OCI-LY1 (cell line): ENCODE measurements at regions not wholly inside any gene's neighbourhood (a gene's known extent, or its start where the extent isn't known, plus 50 kb on each side); places are given as distances from the start of the nearest gene placed in this dataset.

Experiments
- H2AFZ ChIP-seq: fragments of 200-600 bp; sonication (generic), shearing (Covaris generic); 2 replicates; pipeline ENCODE4 v1.6.0; 2014; ENCODE audit warnings: antibody characterized with exemption, mild to moderate bottlenecking, low read length
- H3F3A ChIP-seq: fragments of 200-600 bp; sonication (generic), shearing (Covaris generic); 2 replicates; pipeline ENCODE4 v1.6.0; 2014; ENCODE audit warnings: mild to moderate bottlenecking, antibody characterized with exemption, low read length, moderate library complexity; ENCODE audit not compliant: insufficient read depth
- H3K27ac ChIP-seq: fragments of 200-600 bp; sonication (generic); 2 replicates; pipeline ENCODE4 v1.5.1; 2014; ENCODE audit warnings: low read length, mixed run types, mild to moderate bottlenecking, low read depth; ENCODE audit not compliant: poor library complexity, severe bottlenecking
- H3K27me3 ChIP-seq: fragments of 200-600 bp; sonication (generic); 2 replicates; pipeline ENCODE4 v1.6.0; 2014; ENCODE audit warnings: antibody characterized with exemption, mild to moderate bottlenecking, low read length, moderate library complexity; ENCODE audit not compliant: insufficient read depth
- H3K36me3 ChIP-seq: fragments of 200-600 bp; sonication (generic); 2 replicates; pipeline ENCODE4 v1.6.1; 2014; ENCODE audit warnings: mild to moderate bottlenecking, antibody characterized with exemption, low read length, moderate library complexity, mixed read lengths; ENCODE audit not compliant: insufficient read depth
- H3K4me1 ChIP-seq: fragments of 200-600 bp; sonication (generic); 2 replicates; pipeline ENCODE4 v1.5.1; 2014; ENCODE audit warnings: mild to moderate bottlenecking, low read length, moderate library complexity; ENCODE audit not compliant: insufficient read depth, severe bottlenecking
- H3K4me2 ChIP-seq: fragments of 200-600 bp; sonication (generic), shearing (Covaris generic); 2 replicates; pipeline ENCODE4 v1.6.1; 2014; ENCODE audit warnings: low read length
- H3K4me3 ChIP-seq: fragments of 200-600 bp; sonication (generic); 2 replicates; pipeline ENCODE4 v1.5.1; 2014; ENCODE audit warnings: low read length, low read depth, mild to moderate bottlenecking, mixed read lengths; ENCODE audit not compliant: poor library complexity, severe bottlenecking
- H3K79me2 ChIP-seq: fragments of 200-600 bp; shearing (Covaris generic); 2 replicates; pipeline ENCODE4 v1.6.1; 2016; ENCODE audit warnings: mixed run types, low read length, mixed read lengths; ENCODE audit not compliant: insufficient read depth
- H3K9ac ChIP-seq: fragments of 200-600 bp; sonication (generic), shearing (Covaris generic); 2 replicates; pipeline ENCODE4 v1.6.1; 2014; ENCODE audit warnings: mild to moderate bottlenecking, low read length, mixed read lengths
- H3K9me2 ChIP-seq: fragments of 200-600 bp; sonication (generic), shearing (Covaris generic); 2 replicates; pipeline ENCODE4 v1.6.1; 2014; ENCODE audit warnings: low read depth, mild to moderate bottlenecking, low read length, mixed read lengths
- H3K9me3 ChIP-seq: fragments of 200-600 bp; shearing (Covaris generic); 2 replicates; pipeline ENCODE4 v1.6.1; 2014; ENCODE audit warnings: low read length, mixed read lengths
- H4K20me1 ChIP-seq: fragments of 200-600 bp; sonication (generic), shearing (Covaris generic); 2 replicates; pipeline ENCODE4 v1.6.0; 2016; ENCODE audit warnings: mild to moderate bottlenecking, low read length; ENCODE audit not compliant: insufficient read depth
- CTCF ChIP-seq: fragments of 200-600 bp; sonication (generic), shearing (Covaris generic); IDR thresholded peaks from 2 replicates; pipeline ENCODE4 v1.5.1; 2017; ENCODE audit warnings: mild to moderate bottlenecking, antibody characterized with exemption, low read length, moderate library complexity, mixed read lengths
- EZH2 ChIP-seq: fragments of 200-600 bp; sonication (generic), shearing (Covaris generic); IDR thresholded peaks from 2 replicates; pipeline ENCODE4 v1.8.0; 2017; ENCODE audit warnings: borderline replicate concordance, mixed run types, mild to moderate bottlenecking, antibody characterized with exemption, low read length, moderate library complexity, mixed read lengths

GRCh38 chr3:166734734-166735133, 645.4 kb downstream of the ZBBX start:
- no peaks in the 10 kb centered on the region for H3K27me3 ChIP-seq
- no peaks in the 10 kb centered on the region for H3K79me2 ChIP-seq
- H3K4me2 ChIP-seq, result no peak overlapping the region
- H3F3A ChIP-seq, result no peaks in the 10 kb centered on the region
- no peaks in the 10 kb centered on the region for H4K20me1 ChIP-seq
- no peak overlapping the region for H3K27ac ChIP-seq
- no peaks in the 10 kb centered on the region for H3K9me2 ChIP-seq
- no peak overlapping the region for H2AFZ ChIP-seq
- H3K36me3 ChIP-seq, result no peaks in the 10 kb centered on the region
- no peak overlapping the region for H3K9ac ChIP-seq
- H3K9me3 ChIP-seq, result no peaks in the 10 kb centered on the region
- H3K4me3 ChIP-seq, result no peak overlapping the region
- TF ChIP-seq CTCF (no peak), EZH2 (no peak)
- no peaks in the 10 kb centered on the region for H3K4me1 ChIP-seq

- H3F3A ChIP-seq, result no peaks in the 10 kb centered on the region
- no peaks in the 10 kb centered on the region for H3K9me2 ChIP-seq
- no peak overlapping the region for H3K4me2 ChIP-seq
- H3K4me1 ChIP-seq, result no peaks in the 10 kb centered on the region
- H3K79me2 ChIP-seq, result no peaks in the 10 kb centered on the region
- no peak overlapping the region for H2AFZ ChIP-seq
- no peaks in the 10 kb centered on the region for H3K9me3 ChIP-seq
- H3K9ac ChIP-seq, result no peak overlapping the region
- H3K4me3 ChIP-seq, result no peak overlapping the region
- H3K27me3 ChIP-seq, result no peaks in the 10 kb centered on the region
- no peaks in the 10 kb centered on the region for H3K36me3 ChIP-seq
- H3K27ac ChIP-seq, result no peak overlapping the region
- no peak for TF ChIP-seq CTCF
- TF ChIP-seq EZH2, result no peak
- H4K20me1 ChIP-seq, result no peaks in the 10 kb centered on the region
Measured at GRCh38 chr3:166731701-166732100, 648.4 kb downstream of the ZBBX start.

- TF ChIP-seq EZH2 (no peak), CTCF (no peak)
- no peaks in the 10 kb centered on the region for H3K79me2 ChIP-seq
- no peaks in the 10 kb centered on the region for H3K4me1 ChIP-seq
- no peaks in the 10 kb centered on the region for H3K27me3 ChIP-seq
- no peaks in the 10 kb centered on the region for H3F3A ChIP-seq
- H3K9ac ChIP-seq, result no peak overlapping the region
- no peak overlapping the region for H3K27ac ChIP-seq
- H3K9me2 ChIP-seq, result no peaks in the 10 kb centered on the region
- no peaks in the 10 kb centered on the region for H3K36me3 ChIP-seq
- no peaks in the 10 kb centered on the region for H3K9me3 ChIP-seq
- no peaks in the 10 kb centered on the region for H4K20me1 ChIP-seq
- H3K4me2 ChIP-seq, result no peak overlapping the region
- no peak overlapping the region for H2AFZ ChIP-seq
- no peak overlapping the region for H3K4me3 ChIP-seq
Measured at GRCh38 chr3:166721466-166721865, 658.6 kb downstream of the ZBBX start.
